ENCODE measurements at regions not wholly inside any gene's neighbourhood (a gene's known extent, or its start where the extent isn't known, plus 50 kb on each side); places are given as distances from the start of the nearest gene placed in this dataset.
A peak's percentile ranks its signal among the peaks of the same experiment; 100 is the strongest.
"Not testable (repeated sequence)": the region's sequence is repeated elsewhere in the genome, so short reads cannot be mapped to it uniquely, and the experiment has no call there.

- DNase-seq (ENCODE audit: low read depth in 2 of 2), result no peak
Measured at GRCh38 chr12:116429826-116430360, 129.3 kb upstream of the MAP1LC3B2 start.

- no peak for DNase-seq (ENCODE audit: low read depth in 2 of 2)
Measured at GRCh38 chr12:116430911-116431565, 128.1 kb upstream of the MAP1LC3B2 start.

DNA sequence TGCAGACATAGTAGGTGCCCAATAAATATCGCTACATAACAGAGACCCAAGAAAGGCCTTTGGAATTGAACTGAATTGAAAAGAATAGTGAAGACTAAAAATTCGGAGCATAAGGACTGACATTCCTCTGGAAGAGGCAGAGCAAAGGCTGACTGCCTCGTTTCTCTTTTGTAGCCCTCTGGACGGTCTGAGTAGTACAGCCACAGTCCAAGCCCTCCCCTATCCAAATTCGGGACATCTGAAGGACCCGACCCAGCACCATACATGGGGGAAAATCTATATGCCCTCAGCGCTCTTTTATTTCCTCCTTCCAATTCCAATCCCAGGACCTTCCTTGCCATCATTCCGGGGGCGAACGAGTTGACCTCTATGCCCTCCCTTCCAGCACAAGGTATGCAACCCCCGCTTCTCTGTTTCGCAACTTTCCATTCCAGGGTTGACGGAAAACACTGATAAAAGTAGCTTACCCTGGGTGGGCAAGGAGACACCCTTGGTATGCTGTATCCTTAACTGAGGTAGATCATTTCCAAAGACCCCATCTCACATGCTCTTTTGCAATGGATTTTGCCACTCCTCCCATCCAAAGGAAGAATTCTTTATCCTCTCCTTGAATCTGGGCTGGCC, 127.4 kb upstream of the MAP1LC3B2 start:
- no peak for DNase-seq (ENCODE audit: low read depth in 2 of 2)

DNA sequence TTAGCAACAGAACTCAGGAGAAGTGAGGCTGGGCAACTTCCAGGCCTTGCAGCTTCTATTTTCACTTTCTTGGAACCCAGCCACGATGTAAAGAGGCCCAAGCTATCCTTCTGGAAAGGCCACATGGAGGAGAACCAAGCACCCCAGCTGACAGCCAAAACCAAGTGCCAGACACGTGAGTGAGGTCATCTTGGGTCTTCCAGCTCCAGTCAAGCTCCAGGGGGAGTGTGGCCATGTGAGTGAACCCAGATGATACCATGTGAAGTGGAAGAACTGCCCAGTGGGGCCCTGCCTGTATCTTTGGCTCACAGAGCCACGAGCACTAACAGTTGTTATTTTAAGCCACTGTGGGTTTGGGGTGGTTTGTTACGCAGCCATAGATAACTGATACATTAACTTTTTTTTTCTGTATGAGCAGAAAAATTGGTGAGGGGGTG, 126.8 kb upstream of the MAP1LC3B2 start:
- no peak for DNase-seq (ENCODE audit: low read depth in 2 of 2)

GRCh38 chr12:116433249-116433648, 125.9 kb upstream of the MAP1LC3B2 start:
- DNase-seq (ENCODE audit: low read depth in 2 of 2), result no peak

GRCh38 chr12:116434155-116435011, 124.8 kb upstream of the MAP1LC3B2 start:
- no peak for DNase-seq (ENCODE audit: low read depth in 2 of 2)

- DNase-seq (ENCODE audit: low read depth in 2 of 2), result no peak
Measured at GRCh38 chr12:116435984-116436383, 123.2 kb upstream of the MAP1LC3B2 start.

GRCh38 chr12:116436561-116437249, 122.5 kb upstream of the MAP1LC3B2 start:
- no peak for DNase-seq (ENCODE audit: low read depth in 2 of 2)

DNA sequence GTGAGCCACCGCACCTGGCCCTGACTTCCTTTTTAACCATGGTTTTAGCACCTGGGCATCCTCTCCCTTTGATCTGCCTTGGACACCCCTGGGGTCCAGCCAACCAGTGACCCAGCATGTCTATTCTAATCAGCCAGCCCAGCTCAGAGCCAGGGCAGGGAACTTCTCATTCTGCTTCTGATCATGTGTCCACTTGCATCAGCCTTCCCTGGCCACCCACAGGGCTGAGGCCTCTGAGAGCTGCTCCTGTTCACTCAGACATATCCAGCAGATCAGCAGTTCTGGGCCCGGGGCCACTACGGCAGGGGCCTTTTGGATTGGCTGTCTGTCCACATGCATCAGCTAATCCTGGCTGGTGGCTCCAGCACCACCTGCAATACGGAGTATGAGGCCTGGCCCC, 117.9 kb upstream of the MAP1LC3B2 start:
- DNase-seq (ENCODE audit: low read depth in 2 of 2), result no peak

- no peak for DNase-seq (ENCODE audit: low read depth in 2 of 2)
Measured at GRCh38 chr12:116442304-116442703, 116.9 kb upstream of the MAP1LC3B2 start.

- no peak for DNase-seq (ENCODE audit: low read depth in 2 of 2)
Measured at GRCh38 chr12:116442946-116443345, 116.2 kb upstream of the MAP1LC3B2 start.

DNA sequence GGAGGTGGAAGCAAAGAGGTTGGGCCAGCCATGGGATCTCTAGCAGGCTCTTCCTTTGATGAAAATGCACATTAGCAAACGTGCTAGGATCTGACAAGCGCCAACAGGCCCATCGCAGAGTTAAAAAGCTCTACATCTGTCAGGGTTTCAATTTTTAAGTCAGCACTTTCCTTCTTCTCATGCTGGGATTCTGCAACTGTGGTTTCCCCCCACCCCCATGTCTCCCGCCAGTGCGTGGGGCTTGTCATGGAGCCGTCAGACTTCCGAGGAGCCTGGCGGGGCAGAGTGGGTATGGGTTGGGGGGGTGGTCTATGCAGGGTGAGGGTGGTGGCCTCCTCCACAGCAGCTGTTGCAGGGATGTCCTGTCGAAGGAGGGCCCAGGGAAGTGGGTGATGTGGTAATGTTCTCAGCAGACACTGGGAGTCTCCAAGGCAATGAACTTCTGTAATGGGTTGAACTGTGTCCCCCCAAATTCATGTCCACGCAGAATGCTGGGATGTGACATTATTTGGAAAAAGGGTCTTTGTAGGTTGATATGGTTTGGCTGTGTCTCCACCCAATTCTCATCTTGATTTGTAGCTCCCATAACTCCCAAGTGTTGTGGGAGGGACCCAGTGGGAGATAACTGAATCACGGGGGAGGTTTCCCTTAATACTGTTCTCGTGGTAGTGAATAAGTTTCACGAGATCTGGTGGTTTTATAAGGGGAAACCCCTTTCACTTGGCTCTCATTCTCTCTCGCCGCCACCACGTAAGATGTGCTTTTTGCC, 115.2 kb upstream of the MAP1LC3B2 start:
- DNase-seq (ENCODE audit: low read depth in 2 of 2), result peak in 1 of 2 donors; percentile 1

GRCh38 chr12:116444590-116444943, 114.6 kb upstream of the MAP1LC3B2 start:
- no peak for DNase-seq (ENCODE audit: low read depth in 2 of 2)

GRCh38 chr12:116448165-116448739, 110.9 kb upstream of the MAP1LC3B2 start:
- no peak for DNase-seq (ENCODE audit: low read depth in 2 of 2)

DNA sequence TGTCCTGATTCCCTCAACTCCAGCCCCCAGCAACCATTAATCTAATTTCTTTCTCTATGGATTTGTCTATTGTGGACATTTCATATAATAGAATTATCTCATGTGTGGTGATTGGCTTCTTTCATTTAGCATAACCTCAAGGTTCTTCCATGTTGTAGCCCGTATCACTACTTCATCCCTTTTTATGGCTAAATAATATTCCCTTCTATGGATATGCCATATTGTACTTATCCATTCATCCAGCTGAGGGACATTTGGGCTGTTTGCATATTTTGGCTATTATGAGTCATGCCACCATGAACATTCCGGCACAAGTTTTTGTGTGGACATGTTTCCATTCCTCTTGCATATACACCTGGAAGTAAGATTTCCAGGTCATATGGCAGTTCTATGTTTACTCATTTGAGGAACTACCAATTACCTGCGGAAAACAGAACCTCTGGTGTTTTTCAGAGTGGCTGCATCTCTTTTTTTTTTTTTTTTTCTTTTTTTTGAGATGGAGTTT, 108.7 kb upstream of the MAP1LC3B2 start:
- no peak for DNase-seq (ENCODE audit: low read depth in 2 of 2)

GRCh38 chr12:116452975-116453374, 106.2 kb upstream of the MAP1LC3B2 start:
- not testable (repeated sequence) for DNase-seq (ENCODE audit: low read depth in 2 of 2)

DNA sequence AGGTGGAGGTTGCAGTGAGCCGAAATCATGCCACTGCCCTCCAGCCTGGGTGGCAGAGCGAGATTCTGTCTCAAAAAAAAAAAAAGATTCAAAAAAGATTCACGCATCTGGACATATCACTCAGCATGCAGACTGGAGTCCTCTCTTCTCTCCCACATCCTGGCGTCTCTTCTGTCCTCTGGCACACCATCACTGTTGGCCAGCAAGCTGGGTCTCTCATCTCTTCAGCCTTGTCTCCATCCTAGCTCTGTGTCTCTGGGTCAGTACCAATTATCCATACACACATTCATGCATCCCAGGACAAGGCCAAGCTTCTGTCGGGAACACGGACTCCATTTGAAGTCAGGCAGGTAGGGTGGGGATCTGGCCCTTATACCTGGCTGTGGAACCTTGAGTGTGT, 105.5 kb upstream of the MAP1LC3B2 start:
- DNase-seq (ENCODE audit: low read depth in 2 of 2), result no peak

DNA sequence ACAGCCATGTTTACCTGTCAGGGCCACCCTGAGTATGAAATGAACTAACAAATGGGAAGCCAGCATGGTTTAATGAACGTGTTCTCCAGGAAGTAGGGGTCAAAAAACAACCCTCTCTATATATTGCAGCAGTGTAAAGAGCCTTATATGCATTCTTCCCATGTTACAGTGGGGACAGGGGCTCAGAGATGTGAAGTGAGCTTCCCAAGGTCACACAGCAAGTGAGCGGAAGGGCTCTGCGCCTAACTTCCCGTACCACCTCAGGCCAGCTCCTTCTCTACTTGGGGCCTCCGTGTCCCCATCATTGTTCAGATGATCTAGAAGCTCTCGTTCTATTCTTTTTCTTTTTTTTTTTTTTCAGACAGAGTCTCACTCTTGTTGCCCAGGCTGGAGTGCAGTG, 105.1 kb upstream of the MAP1LC3B2 start:
- no peak for DNase-seq (ENCODE audit: low read depth in 2 of 2)

- no peak for DNase-seq (ENCODE audit: low read depth in 2 of 2)
Measured at GRCh38 chr12:116454950-116455447, 104.2 kb upstream of the MAP1LC3B2 start.
